GM21515 (cell line): ENCODE measurements at regions not wholly inside any gene's neighbourhood (a gene's known extent, or its start where the extent isn't known, plus 50 kb on each side); places are given as distances from the start of the nearest gene placed in this dataset.

Experiments
- ATAC-seq: cut with Tn5 transposase; IDR thresholded peaks from one replicate; pipeline ENCODE4 v1.9.1; 2021; ENCODE audit not compliant: unreplicated experiment

- ATAC-seq: no peak
These were observed 185.8 kb upstream of the TMPO start for GRCh38 chr12:98329589-98329988.

- ATAC-seq: no peak
These were observed 182.7 kb upstream of the TMPO start for GRCh38 chr12:98332642-98333041.

- ATAC-seq: no peak
These were observed 180.6 kb upstream of the TMPO start for GRCh38 chr12:98334768-98335167.

DNA sequence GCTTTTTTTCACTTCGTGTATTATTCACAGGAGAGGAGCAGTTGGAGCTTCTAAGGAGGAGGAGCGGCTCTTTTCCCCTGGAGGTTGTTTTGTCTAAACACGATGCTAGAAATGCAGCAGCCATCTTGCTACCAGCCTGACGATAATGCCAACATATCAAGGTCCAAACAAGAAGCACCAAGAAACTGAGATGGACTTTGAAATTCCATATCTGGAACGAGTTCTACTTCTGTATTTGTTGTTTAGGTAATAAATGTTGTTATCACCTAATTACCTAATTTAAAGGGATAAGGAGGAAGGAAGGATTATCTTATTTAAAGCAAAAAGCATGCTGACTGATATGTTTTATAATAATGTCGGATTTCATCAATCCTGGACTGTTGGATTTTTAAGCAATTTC is 174.4 kb upstream of the TMPO start:
- ATAC-seq: no peak

GRCh38 chr12:98341732-98342131 is 173.7 kb upstream of the TMPO start:
- no peak for ATAC-seq

GRCh38 chr12:98343002-98343567 is 172.3 kb upstream of the TMPO start:
- ATAC-seq: no peak

GRCh38 chr12:98344046-98344930 is 171.1 kb upstream of the TMPO start:
- ATAC-seq: no peak

DNA sequence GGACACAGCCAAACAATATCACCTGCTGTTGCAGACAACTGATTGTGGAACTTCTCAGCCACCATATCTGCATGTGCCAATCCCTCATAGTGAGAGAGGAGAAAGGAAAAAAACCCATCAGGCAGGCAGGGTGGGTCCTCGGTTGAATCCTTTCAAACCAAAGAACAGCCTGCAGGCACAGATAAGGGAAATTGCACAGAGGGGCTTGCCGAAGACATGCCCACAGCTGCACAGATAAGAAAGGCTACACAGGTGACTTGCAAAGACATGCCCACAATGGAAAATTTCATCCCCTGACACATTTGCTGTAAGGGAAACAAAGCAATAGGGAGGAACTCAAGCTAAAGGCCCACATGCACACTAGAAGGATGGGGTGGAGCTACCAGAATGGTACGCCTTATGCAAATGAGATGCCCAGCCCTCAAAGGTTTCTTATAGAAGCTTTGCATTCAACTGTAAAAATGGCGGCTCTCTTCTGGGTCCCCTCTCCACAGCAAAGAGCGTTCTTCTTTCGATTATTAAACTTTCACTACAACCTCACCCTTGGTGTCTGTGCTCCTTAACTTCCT is 170.0 kb upstream of the TMPO start:
- ATAC-seq: no peak

DNA sequence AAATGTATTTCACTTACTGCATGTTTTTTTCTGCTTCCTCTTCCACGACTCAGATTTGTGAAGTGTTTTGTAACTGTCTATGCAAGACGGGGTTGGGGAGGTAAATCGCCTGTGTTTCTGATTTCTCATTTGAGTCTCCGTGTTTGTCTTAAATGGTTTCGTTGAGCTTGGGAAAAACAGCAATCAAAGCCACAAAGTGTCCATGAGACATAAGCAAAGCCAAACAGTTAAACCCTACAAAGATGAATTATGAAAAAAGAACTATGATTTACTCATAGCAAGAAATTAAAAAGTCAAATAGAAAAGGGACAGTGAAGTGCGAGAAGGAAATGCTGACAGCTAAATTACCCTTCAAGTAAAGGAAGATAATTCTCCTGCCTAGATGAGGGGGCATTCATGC is 164.3 kb upstream of the TMPO start:
- ATAC-seq: no peak

DNA sequence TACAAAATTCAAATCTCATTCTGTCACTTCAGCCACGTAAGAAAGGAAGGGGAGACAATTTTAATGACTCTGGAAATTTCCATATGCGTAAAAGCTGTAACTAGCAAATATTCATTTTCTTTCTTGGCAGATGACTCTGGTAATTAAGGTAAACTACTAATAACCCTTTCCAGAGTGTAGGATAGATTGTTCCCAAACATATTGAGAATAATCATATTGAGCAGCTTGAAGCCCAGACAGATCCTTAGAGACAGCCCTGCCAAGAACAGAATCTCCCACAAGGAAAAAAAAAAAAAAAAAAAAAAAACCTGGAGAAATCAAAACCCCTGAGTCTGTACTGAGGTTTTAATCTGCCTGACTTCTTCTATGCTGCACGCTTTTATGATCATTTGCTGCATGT is 163.6 kb upstream of the TMPO start:
- no peak for ATAC-seq

GRCh38 chr12:98352218-98352811 is 163.1 kb upstream of the TMPO start:
- ATAC-seq: no peak

DNA sequence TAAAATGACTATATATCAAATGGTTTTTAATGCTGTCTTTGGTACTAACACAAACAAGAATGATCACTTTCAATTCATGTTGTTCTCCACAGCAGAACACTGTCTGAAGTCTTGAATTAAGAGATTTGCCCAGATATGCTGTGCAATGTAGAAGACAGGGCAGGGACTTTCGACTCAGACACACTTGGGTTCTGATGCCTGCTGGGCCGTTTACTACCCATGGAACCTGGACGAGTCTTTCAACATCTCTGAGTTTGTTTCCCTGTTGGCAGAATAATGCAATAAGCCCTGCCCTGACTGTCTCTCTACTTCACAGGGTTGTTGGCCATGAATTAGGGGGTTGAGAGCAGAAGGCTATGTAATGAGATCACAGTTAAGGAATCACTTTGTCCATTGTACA is 162.6 kb upstream of the TMPO start:
- no peak for ATAC-seq

DNA sequence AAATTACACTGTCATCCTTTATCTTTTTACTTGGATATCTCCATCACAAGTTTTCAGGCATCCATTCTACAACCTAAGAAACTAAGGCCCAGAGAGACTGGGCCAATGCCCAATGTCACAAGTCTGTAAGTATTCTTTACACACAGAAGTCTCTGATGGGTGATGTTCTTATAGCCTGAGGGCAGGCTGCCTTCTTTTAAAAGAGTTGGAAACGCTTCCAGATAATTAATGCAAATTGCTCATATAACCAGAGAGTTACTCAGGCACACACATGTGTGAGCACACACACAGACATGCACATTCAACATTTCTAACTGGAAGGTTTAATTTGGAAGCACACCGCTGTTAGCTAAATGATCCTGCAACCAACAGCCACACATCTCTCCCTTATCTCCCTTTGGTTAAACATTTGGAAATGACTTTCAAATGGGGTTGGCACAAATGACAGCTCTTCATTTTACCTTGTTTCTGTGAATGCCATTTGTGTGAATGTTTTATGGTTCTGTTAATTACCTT is 160.8 kb upstream of the TMPO start:
- no peak for ATAC-seq

- no peak for ATAC-seq
These were observed 160.1 kb upstream of the TMPO start for GRCh38 chr12:98355322-98355721.

- ATAC-seq: no peak
These were observed 159.5 kb upstream of the TMPO start for GRCh38 chr12:98355933-98356332.

- no peak for ATAC-seq
These were observed 157.2 kb upstream of the TMPO start for GRCh38 chr12:98358144-98358543.

GRCh38 chr12:98359856-98360255 is 155.5 kb upstream of the TMPO start:
- ATAC-seq: no peak

DNA sequence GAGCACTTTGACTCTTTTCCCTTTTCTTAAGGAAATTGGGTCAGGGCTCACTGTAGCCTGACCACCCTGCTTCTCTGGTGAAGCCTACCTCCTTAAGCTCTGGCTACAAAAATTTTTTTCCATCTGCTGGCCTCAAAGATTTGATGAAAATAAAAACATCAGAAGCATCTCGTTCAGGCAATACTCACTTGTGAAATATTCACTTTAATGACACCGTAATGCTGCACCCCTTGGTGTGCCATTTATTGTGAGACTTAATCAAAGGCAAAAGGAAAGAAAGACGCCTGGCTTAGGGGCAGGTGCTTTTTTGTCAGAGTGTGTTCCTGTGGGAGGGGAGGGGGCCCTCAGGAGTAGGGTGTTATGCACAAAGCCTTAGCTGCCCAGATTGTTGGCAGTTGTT is 155.0 kb upstream of the TMPO start:
- ATAC-seq: no peak

GRCh38 chr12:98369581-98369980 is 145.8 kb upstream of the TMPO start:
- no peak for ATAC-seq

GRCh38 chr12:98370976-98371375 is 144.4 kb upstream of the TMPO start:
- ATAC-seq: no peak

DNA sequence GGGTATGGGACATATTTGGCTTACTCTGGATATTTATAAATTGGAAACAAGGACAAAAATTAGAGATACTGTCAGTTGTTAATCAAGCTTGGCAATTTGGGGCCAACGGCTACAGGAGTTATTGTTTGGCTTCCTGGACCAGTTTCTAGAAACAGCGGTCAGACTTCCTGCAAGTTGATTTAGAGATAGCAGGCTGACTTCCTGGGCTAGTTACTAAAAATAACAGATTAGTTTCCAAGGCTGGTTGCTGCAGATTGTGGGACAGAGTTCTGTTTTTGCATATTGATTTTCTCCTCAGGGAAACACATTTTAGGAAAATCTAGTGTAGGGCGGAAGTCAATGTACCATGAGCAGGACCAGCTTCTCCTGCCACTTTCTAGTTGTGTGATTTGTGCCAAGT is 144.0 kb upstream of the TMPO start:
- ATAC-seq: no peak
